ENCODE measurements at regions not wholly inside any gene's neighbourhood (a gene's known extent, or its start where the extent isn't known, plus 50 kb on each side); places are given as distances from the start of the nearest gene placed in this dataset.

- no peaks in the 10 kb centered on the region for H3K36me3 ChIP-seq (ENCODE audit: control insufficient read depth, insufficient read depth, low read length)
- H3K9me3 ChIP-seq (ENCODE audit: control insufficient read depth, low read length) = no peaks in the 10 kb centered on the region
- H3K27me3 ChIP-seq (ENCODE audit: control insufficient read depth, insufficient read depth, low read length) = no peaks in the 10 kb centered on the region
These were observed 842.4 kb upstream of the TMPRSS15 start for GRCh38 chr21:19246018-19246417.

GRCh38 chr21:19256934-19257660, 853.5 kb upstream of the TMPRSS15 start:
- Histone ChIP-seq H3K4me1 (no peaks in the 10 kb centered on the region), H3K79me2 (no peaks in the 10 kb centered on the region), H3K36me3 (ENCODE audit: control insufficient read depth, insufficient read depth, low read length) (no peaks in the 10 kb centered on the region), H3K9me3 (ENCODE audit: control insufficient read depth, low read length) (no peaks in the 10 kb centered on the region), H3K4me2 (ENCODE audit: low read length) (no peak overlapping the region), H3K27ac (no peak overlapping the region), H3K9ac (no peak overlapping the region), H2AFZ (no peak overlapping the region), H3K4me3 (ENCODE audit: low read depth, low read length) (no peak overlapping the region), H3K27me3 (ENCODE audit: control insufficient read depth, insufficient read depth, low read length) (no peaks in the 10 kb centered on the region)
- no peak for TF ChIP-seq CTCF (IDR thresholded peaks at IDR 0.05)

More at GRCh38 chr21:19246018-19246417, 842.4 kb upstream of the TMPRSS15 start:
- Histone ChIP-seq H3K4me2 (ENCODE audit: low read length) (no peak overlapping the region), H3K4me1 (no peaks in the 10 kb centered on the region), H3K79me2 (no peaks in the 10 kb centered on the region), H3K4me3 (ENCODE audit: low read depth, low read length) (no peak overlapping the region), H3K9ac (no peak overlapping the region), H2AFZ (no peak overlapping the region), H3K27ac (no peak overlapping the region)
- TF ChIP-seq CTCF (IDR thresholded peaks at IDR 0.05) = no peak

DNA sequence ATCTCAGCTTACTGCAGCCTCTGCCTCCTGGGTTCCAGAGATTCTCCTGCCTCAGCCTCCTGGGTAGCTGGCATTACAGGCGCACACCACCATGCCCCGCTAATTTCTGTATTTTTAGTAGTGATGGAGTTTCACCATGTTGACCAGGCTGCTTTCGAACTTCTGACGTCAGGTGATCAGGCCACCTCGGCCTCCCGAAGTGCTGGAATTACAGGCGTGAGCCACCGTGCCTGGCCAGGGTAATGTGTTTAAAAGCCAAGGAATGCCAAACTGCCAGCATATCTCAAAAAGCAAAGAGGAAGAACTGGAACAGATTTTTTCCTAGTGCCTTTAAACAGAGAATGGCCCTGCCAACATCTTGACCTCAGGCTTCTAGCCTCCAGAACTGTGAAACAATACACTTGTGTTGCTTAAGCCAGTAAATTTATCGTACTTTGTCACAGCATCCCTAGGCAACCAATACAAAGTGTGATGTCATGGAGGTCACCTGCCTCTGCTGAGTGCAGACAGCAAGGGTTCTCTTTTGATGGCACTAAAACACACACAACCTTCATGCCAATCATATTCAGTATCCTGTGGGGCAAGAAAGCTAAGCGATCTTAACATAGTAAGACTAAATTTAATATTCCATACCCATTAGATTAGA, 858.3 kb upstream of the TMPRSS15 start:
- Histone ChIP-seq H2AFZ (no peak overlapping the region), H3K79me2 (no peaks in the 10 kb centered on the region), H3K4me3 (ENCODE audit: low read depth, low read length) (no peak overlapping the region), H3K27me3 (ENCODE audit: control insufficient read depth, insufficient read depth, low read length) (no peaks in the 10 kb centered on the region), H3K9me3 (ENCODE audit: control insufficient read depth, low read length) (no peaks in the 10 kb centered on the region), H3K27ac (no peak overlapping the region), H3K4me1 (no peaks in the 10 kb centered on the region), H3K36me3 (ENCODE audit: control insufficient read depth, insufficient read depth, low read length) (no peaks in the 10 kb centered on the region), H3K4me2 (ENCODE audit: low read length) (no peak overlapping the region), H3K9ac (no peak overlapping the region)
- no peak for TF ChIP-seq CTCF (IDR thresholded peaks at IDR 0.05)

- TF ChIP-seq CTCF (IDR thresholded peaks at IDR 0.05) = no peak
- H3K9me3 ChIP-seq (ENCODE audit: control insufficient read depth, low read length) = no peaks in the 10 kb centered on the region
- H3K36me3 ChIP-seq (ENCODE audit: control insufficient read depth, insufficient read depth, low read length) = no peaks in the 10 kb centered on the region
- no peak overlapping the region for H3K4me3 ChIP-seq (ENCODE audit: low read depth, low read length)
- no peak overlapping the region for H3K27ac ChIP-seq
- H3K27me3 ChIP-seq (ENCODE audit: control insufficient read depth, insufficient read depth, low read length) = no peaks in the 10 kb centered on the region
- no peak overlapping the region for H3K4me2 ChIP-seq (ENCODE audit: low read length)
- H3K9ac ChIP-seq = no peak overlapping the region
- no peaks in the 10 kb centered on the region for H3K79me2 ChIP-seq
- no peak overlapping the region for H2AFZ ChIP-seq
- no peaks in the 10 kb centered on the region for H3K4me1 ChIP-seq
These were observed 863.1 kb upstream of the TMPRSS15 start for GRCh38 chr21:19266636-19267035.
